Fibroblast of skin of back (primary cell): ENCODE measurements at regions not wholly inside any gene's neighbourhood (a gene's known extent, or its start where the extent isn't known, plus 50 kb on each side); places are given as distances from the start of the nearest gene placed in this dataset.
A peak's percentile ranks its signal among the peaks of the same experiment; 100 is the strongest.
"Not testable (repeated sequence)": the region's sequence is repeated elsewhere in the genome, so short reads cannot be mapped to it uniquely, and the experiment has no call there.

Experiments
- DNase-seq: peaks from one replicate; pipeline ENCODE4 v3.0.0-alpha.2; 2013

DNA sequence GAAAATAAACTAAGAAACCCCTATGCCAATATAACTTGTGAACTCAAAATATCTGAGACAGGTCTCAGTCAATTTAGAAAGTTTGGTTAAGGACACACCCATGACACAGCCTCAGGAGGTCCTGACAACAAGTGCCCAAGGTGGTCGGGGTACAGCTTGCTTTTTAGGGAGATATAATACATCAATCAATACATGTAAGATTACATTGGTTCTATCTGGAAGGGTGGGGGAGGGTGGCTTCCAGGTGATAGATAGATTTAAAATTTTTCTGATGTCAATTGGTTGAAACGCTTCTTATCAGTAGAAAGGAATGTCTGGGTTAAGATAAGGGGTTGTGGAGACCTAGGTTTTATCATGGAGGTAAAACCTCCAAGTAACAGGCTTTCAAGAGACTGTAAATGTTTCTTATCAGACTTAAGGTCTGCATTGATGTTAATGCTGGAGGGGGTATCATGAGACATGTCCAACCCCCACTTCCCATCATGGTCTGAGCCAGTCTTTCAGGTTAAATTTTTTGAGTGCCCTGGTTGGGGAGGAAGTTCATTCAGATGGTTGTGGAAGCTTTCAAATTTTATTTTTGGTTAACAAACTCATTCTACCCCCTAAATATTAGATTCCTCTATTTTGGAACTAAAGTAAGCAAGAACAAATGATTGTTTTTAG is 82.0 kb upstream of the RASSF8 start:
- no peak for DNase-seq

DNA sequence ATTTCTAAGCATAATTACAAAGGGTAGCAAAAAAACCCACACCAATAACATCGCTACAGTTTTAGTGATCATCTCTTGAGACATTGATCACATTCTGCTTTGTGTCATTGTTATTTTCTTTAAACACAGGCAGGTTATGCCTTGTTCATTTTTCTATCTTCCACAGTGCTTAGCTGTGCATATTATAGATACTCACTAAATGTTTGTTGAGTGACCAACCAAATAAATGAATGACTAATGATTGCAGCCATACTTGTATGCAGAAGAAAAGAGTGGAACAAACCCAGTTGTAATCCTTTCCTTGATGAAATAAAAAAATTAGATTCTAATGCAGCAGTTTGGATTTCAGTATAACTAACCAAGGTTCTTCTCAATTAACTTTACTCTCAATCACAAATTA is 81.0 kb upstream of the RASSF8 start:
- no peak for DNase-seq

DNA sequence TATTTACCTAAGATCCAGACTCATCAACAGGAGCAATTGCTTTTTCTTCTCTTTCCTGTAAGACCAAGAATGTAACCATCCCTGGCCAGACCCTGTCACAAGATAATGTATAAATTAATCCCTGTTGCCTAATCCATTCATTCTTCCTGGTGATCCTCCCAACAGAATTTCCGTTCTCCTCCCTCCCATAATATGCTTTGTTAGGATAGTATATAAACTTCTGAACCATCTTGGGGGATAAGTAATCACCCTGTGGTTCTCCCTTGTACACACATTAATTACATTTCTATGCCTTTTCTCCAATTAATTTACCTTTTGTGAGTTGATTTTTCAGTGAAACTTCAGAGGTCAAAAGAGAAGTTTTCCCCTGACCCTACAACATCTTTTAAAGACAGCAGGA is 76.2 kb upstream of the RASSF8 start:
- no peak for DNase-seq

DNA sequence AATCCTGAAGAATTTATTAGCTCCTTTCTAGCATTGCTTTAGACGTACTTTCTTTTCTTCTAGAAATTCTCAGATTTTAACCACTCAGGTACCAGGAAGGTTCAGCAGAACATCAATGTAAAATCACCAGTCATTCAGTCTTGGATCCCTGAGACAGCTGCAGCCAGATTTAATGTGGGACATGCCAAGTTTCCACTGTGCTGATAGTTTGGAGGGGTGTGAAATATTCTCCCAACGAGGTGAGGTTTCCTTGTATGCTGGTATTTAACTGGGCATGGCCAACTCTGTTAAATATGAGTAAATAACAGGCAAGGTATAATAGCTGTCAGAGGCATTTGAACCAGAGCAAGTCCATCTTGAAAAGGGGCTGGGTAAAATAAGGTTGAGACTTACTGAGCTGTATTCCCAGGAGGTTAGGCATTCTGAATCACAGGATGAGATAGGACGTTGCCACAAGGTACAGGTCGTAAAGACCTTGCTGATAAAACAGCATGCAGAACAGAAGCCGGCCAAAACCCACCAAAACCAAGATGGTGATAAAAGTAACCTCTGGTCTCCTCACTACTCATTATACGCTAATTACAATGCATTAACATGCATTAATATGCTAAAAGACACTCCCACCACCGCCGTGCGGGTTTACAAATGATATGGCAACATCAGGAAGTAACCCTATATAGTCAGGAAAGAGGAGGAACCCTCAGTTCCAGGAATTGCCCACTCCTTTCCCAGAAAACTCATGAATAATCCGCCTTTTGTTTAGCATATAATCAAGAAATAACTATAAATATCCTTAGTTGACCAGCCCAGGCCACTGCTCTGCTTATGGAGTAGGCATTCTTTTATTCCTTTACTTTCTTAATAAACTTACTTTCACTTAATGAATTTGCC is 75.2 kb upstream of the RASSF8 start:
- DNase-seq, result no peak

DNA sequence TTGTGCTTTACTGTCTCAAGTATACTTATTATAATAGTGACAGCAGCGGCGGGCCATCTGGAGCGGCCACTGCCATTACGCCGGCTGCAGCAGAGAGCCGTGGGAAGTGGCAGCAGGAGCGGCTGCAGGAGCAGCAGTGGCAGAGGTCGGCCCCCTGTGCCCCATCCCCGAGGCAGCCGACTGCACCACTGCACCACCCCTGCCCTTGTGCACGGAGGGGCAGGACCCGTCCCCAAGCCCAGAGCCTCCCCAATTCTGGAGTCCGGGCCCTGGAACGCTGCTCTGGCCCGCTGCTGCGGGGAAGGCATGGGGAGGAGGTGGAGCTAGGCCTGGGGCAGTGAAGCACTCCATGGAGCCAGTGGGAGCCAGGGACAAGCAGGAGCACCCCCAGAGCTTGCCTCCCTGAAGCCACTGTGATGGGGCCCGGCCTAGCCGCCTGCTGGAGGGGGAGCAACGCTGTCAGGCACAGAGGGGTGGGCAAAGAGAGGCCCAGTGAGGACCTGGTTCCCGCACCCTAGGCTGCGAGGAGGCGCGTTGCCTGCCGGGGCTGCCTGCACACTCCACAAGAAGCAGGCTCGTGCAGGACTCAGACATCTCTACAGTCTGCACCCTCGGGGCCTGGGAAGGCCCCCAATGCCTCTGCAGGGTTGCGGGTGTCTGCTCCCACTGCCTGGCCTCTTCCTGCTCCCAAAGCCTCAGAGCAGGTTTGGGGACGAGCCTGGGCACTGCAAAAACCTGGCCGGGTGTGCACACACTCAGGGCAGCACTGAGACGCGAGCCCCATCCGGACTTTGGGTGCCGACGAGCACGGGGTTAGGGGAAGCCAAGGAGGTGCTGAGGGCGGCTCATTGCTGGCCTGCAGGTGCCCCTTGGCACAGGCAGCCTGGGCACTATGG is 74.2 kb upstream of the RASSF8 start:
- DNase-seq, result no peak

DNA sequence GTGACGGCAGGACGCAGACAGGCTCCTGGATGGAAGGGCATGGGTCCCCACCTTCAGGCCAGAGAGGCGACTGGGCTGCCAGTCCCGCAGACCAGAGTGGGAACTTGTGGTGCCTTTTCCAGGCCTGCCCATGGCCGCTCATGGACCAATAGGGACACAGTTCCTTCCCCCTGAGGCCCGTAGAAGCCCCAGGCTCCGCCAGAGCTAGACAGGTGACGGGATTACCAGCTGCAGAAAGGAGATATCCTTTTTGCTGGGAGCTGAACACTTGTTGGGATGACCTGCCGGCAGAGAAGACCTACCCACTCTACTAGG is 73.6 kb upstream of the RASSF8 start:
- no peak for DNase-seq

DNA sequence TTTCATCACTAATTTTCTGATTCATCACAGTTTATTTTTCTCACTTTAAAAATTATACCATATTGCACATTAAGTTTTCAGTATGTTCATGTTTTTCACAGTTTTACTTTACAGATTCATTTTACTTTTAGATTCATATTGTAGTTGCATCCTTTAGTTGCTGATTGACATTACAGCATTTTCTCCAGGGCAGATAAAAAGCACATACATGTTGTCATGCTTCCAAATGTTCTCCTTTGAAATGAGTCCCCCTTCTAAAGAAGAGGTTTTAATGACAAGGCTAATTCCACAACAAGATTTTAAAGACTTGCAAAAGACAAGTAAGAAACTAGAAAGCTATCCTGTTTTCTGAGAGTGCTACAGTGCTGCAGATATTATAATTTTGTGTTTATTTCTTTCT is 72.1 kb upstream of the RASSF8 start:
- no peak for DNase-seq

DNA sequence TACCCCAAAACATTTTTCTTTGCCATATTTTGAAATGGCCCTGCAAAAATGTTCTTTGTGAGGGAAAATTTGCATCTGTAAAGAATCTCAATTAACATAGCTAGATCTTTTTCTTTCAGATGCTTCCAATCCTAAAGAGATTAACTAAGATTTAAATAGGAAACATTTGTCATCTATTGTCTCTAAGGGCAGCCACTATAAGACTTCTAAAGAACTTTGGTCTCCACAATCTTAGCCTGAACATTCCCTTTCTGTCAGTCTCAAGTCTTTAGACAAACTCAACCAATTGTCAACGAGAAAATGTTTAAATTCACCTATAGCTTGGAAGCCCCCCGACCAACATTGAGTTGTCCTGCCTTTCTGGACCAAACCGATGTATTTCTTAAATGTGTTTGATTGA is 71.1 kb upstream of the RASSF8 start:
- DNase-seq, result no peak

DNA sequence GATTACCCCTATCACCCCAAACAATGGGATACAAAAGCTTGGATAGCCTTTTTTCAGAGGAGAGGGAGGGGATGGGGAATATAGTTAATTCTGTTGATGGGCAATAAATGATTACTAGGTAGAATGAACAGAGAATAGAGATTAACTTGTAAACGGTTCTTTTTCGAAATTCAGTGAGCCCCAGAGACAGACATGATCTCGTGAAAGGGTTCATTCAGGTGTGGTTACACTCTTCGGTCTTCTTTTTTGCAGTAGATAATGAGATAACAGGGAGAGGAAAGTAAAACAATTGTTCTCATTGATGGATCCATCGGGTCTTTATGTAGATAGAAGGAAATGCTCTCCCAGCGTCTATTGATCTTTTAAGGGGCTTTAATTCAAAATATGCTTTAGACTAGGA is 69.3 kb upstream of the RASSF8 start:
- DNase-seq, result no peak

DNA sequence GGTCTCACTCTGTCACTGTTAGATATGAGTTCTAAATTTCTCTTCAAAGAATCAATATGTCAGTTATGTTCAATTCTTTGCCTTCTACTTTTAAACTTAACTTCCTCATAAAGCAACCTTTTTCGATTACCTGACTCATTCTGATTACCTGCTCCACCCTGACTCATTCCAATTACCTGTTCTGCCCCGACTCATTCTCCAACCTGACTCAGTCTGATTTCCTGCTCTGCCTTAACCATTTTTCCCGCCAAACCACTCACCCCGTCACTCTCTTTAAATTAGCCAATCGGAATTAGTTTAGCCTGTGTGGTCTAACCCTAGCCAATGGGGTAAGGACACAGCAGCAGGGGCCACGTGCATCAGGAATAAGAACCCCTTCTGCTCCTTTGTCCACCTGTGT is 67.4 kb upstream of the RASSF8 start:
- not testable (repeated sequence) for DNase-seq

DNA sequence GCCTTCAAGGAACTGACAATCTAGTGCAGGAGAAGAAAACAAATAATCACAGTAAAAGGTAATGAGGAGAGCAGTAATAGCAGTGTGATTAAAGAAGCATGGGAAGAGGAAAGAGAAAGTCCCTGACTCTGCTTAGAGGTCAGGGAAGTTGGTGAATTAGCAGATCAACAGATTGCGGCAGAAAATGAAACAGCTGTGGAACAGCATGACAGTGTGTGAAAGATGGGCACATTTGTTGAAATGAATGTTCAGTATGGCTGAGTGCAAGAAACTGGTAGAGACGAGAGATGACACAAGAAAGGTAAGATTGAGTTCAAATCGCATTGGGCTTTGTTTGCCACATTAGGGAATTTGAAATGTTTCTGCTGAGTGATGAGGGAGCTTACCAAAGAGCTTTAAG is 63.7 kb upstream of the RASSF8 start:
- DNase-seq, result no peak

DNA sequence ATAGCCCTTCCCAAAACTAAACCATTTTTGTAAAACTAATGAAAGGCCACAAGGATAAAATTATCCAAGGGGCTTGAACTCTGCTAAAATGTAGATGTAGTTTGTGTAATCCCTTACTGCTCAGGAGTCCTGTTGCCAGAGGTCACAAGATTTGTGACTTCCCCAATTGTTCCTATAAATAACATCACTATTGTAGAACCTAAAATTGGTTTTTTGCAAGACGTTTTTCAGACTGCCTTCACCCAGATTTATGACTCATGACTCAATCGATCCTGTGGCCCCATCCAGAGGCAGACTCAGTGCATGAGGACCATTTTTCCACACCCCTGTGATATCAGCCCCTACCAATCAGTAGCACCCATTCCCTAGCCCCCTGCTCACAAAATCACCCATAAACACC is 61.5 kb upstream of the RASSF8 start:
- DNase-seq, result no peak

DNA sequence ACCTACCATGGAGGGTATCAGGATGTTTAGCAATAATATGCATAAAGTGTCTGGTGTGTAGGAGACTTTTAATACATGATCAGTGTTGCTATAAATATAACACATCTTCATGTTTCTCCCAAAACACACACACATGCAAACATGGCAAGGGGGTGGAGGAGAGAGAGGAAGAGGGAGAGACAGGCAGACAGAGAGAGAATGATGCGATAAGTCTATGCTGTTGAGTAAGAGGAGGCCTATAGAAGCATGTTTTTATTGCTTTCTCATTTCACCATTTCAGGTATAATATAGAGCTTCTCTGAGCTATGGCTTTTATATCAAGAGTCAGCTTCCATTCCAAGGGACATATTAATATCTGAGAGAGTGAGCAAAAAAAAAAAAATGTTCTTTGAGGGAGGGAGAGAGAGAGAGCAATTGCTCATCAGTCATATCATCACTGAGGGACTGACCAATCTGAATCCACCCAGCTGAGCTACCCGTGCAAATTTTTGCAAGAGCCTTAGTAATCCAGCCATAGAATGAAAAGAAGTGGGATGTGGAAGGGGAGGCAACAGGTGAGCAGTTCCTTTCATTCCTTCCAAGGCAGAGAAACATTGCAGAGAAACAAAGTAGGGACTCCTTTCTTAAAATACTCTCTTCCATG is 54.8 kb upstream of the RASSF8 start:
- DNase-seq, result peak; percentile 17

DNA sequence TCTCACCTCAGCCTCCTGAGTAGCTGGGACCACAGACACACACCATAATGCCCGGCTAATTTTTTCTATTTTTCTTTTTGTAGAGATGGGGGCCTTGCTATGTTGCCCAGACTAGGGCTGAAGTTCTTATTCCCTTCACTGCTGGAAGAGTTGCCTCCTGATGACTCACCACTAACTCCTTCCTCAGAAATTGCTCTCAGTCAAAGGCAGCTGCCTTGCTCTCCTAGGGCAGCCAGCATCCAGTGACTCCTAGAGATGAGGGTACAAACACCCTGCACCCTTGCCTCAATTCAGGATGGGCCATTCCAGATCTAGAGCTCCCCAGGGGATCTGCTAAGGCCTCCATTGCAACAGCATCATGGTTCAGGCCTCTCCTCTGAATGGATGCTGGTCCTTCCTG is 54.0 kb upstream of the RASSF8 start:
- DNase-seq, result peak; percentile 47

DNA sequence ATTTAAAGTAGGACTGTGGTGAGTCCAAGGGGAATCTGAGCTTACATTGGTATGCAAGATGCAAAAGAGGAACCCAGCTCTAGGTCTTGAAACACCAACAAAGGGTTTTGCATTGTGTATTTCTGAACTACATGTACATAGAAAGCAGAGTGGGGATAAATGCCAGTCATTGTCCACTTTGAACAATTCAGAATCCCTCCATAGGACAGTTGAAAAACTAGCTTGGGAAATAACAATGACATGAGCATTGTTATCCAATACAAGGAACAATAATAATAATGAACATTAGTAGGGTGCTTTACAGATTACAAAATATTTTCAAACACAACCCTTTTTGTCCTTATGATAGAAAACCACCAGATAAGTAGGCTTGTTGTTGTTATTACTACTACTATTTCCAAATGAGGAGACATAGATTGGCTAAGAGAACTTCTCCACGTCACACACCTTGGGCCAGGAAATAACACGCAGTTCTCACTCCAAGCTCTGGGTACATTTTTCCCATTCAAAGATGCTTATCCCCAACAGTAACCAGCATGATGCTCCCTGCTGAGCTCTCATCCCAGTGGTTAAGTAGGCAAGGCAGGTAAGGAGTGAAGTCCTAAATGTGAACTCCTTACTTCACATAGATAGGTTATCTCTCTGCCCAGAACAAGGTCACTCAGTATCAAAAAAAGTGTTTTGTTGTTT is 51.7 kb upstream of the RASSF8 start:
- DNase-seq, result no peak
